ENCODE measurements at regions not wholly inside any gene's neighbourhood (a gene's known extent, or its start where the extent isn't known, plus 50 kb on each side); places are given as distances from the start of the nearest gene placed in this dataset.

DNA sequence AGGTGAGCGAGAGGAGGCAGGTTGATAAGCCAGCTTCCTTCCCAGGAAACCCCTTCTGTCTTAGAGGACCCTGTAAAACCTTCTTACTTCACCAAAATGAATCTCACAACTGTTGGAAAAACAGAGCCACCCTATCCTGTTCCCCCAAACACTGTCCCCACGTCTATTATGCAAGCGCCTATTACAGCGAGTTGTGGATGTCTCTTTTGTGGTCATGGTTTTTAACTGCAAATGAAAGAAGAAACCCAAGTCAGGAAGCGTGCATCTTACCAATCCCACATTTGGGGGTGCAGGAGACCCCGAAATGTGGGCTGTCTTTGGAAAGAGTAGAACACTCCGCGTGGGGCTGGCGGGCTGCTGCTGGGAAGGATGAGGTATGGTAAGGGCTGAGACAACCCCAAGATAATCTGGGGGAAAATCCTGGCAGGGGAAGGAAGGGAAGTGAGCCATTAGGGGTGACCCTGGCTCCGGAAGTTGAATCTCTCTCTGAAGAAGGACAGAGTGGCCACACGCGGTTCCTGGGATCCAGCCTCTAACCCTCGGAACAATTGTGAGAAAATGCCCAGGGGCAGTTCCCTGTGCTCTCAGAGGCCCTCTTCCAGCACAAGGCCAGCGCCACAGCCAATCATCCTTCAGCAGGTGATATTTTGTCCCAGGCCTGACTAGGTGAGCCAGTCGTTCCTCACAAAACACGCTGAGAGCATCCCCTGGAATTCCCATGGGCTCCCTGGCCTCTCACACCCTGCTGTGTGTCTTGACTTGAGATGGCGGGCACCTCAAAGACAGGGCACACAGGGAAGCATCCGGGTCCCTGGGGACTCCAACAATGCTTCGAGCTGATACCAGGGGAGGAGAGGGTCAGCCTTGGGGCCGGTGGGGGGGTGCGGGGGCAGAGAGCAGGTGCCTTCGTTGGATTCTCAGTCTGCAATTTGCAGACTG is 168.5 kb upstream of the IRF2BP2 start:
- DNase-seq: no peak

DNA sequence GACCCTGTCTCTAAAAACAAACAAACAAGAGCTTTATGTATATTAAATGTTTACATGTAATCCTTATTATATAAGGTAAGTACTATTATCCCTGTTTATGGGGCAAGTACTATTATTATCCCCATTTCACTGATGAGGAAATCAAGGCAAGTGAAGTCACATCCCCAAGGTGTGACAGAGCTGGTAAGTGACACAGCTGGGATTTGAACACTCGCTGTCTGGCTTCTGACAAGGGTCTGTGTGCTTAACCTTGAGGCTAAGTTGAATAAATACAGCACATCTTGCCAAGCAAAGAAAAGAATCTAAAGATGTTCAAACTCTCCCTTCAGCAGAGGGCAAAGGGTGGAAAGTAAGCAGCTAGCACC is 167.9 kb upstream of the IRF2BP2 start:
- no peak for DNase-seq

DNA sequence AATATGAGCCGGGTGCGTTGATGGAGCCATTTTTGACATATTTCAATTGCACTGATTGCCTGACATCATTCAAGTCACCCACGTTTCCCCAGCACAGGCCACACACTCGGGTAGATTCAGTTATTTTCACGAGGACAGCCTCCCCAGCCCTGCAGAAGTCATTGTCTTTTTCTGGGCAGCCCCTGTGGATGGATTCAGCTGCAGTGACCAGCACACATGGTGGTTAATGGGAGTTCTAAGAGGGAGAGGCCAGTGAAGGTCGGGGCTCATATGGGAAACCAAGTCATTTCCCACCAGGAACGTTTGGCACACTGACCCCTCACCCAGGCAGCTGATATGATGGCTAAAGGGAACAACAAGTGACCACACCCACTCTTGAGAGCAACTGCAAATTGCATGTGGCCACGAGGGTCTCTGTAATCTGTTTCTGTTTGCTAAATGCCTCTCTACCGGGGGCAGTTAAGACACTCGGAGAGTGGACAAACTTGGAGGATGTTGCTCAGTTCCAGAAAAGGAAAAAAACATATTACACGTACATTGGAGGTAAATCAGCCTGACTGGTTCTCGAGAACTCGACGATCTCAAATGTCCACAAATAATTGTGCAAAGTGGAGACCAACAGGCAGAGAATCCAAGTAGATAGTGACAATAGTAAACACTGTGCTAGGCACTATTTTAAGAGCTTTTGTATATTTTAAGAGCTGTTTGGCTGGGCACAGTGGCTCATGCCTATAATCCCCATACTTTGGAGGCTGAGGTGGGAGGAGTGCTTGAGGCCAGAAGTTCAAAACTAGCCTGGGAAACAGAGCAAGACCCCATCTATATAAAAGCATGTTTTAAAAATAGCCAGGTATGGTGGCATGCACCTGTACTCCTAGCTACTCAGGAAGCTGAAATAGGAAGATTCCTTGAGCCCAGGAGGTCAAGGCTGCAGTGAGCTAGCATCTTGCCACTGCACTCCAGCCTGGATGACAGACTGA is 167.2 kb upstream of the IRF2BP2 start:
- no peak for DNase-seq

DNA sequence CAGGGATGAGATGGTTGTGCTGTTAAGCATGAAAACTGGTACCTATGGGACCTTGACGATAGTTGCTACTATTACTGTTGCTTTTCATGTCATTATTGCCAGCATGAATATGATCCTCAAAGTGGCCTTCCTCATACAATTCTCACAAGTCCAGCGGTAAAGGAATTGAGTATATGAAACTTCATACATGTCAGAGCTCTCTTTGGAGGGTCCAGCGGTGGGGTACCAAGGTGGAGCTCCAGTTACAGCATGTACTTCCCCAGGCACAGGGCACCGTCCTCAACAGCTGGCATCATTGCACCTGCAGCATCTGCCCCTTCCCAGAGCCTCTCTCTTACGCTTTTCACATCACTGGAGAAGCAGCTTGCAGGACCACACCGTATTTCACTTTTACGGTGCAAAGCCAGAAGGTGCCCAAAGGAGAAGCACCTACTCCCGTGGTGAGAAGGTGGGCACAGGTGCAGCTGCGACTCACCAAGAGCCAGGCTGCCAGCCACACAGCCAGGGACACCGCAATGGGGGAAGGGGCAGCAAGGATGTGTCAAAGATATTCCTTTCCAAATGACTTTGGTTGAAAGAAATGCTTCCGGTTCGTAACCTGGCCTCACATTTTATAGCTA is 166.4 kb upstream of the IRF2BP2 start:
- DNase-seq: no peak

DNA sequence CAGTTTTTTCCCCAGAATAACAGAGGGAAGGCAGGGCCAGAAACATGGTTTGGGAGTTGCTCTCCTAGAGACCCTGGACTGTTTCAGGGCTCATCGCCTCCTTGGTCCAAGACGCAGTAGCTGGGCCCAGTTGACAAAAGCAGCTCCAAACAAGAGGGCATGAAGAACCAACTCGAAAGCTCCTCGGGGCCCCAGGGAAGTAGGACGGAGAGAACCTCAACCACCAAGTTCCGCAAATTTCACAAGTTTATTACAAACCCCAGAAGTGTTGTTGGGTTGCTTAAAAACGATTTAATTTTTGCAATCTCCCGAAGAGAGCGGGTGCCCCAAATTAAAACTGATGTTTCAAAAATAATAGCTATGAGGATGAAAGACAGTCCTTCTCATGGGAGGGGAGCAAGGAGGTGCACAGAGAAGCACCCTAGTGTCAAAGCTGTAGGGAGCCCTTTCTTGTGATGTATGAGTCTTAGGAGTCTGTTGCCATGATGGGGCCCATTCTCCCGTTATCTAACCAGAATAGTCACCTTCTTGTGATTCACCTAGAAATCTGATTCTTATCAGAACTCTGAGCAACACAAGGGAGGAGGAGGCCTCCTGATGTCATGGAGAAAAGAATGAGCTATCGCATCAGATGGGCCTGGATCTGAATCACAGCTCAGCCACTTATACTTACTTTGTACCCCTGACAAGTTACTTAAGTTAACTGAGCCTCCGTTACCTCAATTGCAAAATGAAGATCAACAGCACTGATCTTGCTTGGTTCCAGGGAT is 165.7 kb upstream of the IRF2BP2 start:
- DNase-seq: no peak

DNA sequence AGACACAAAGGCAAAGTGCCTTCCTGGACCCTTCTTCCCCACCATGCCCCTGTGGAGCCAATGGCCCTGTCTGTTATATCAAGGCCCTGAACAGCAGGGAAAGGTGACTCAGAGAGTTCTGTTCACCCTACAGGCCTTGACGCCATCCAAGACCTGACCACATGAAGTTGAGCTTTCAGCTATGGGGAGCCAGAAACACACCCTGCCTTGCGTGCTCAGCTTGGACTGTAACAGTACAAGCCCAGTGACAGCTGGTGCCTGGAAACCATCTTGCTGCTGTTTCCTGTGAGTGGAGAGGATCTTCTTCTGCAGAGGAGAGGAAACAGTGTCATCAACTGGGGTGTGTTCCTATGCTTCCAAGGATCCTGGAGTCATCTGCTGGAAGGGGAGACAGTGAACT is 165.0 kb upstream of the IRF2BP2 start:
- DNase-seq: no peak

DNA sequence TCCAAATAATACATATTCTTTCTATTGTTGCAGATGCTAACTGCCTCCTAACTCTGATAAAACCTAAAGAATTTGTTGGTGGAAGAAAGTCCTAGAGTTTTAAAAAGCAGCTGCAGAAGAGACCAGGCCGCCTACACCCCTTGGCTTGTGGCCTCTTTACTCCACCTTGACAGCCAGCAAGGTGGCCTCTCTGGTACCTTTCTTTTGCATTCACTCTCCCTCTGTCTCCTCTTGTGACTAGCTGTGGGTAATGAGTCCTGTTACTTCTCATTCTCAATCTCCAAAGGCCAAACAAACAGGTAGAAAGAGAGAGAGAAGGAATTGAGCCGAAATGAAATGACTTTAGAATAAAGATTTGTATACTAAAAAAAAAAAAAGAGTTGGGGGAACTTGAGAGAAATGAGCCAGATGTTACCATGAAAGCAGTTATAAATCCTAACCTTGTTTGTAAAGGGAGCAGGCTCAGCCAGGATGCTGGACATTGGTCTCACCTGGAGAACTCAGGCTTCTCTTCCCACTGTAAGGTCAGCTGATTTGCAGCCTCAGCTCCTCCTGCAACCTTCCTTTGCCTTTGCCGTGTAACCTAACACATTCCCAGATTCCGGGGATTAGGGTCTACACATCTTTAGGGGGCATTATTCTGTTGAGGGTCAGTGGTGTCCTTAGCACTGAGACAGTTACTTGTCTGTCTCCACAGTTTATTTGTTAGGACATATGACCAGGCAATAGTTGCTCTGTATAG is 164.1 kb upstream of the IRF2BP2 start:
- DNase-seq: no peak

DNA sequence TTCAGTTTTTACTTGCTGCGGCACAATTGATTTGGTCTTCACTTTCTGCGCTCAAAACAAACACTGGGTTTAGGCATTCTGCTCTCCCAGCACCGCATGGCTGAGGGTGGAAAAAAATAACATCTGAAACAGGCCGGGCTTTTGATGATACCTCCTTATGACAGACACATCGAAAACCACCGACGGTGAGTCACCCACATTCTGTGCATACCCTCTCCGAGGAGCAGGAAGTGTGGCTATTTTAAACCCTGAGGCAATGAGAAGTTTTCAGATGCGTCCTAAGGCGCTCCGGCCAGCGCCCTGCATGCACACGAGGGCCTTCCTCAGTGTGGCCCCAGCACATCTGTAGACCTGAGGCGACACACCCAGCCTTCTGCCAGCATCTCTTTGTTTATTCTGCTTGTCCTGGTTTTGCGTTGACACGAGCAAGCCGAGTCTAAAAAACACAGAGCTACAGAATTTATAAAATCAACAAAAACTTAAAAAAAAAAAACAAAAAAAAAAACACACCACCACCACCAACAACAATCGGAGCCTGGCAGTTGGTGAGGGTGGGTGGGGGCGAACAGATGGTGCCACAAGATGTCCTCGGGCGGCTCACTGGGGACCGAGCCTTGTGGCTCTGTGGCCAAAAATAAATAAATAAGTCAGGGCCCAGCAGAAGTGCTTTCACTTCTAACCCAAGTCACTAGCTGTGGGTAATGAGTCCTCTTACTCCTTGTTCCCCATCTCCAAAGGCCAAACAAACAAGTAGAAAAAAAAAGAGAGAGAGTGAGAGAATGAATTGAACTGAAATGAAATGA is 162.6 kb upstream of the IRF2BP2 start:
- DNase-seq: peak; percentile 38

DNA sequence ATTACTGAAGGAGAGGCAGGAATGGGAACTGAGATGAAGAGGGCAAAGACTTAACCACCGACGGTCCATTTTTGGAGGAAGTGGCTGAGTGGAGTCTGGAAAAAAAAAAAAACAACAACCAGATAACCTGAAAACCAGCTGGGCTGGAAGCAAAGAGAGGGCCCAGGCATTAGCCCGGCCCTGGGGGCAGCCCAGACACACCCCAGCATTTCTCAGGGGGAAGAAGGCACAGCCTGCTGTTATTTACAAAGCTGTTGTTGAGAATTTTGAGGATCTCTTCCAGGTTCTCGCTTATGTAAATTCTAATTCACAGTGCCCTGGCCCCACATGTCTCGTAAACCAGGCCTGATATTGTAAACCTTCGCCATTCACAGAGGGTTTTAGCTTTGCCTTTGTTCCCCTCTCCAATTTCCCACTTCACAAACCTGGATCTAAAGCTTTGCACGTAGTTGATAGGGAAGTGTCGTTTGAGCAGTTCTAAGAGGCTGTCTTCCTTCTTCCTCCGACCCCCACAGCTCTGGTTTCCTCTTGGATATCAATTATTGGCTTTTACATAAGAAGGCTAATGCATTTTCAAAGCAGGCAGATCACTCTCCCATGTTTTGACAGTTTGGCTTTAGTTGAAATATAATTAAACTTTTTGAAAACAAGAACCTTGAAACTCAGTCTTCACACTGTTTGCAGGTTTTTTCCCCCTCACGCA is 161.8 kb upstream of the IRF2BP2 start:
- DNase-seq: no peak

DNA sequence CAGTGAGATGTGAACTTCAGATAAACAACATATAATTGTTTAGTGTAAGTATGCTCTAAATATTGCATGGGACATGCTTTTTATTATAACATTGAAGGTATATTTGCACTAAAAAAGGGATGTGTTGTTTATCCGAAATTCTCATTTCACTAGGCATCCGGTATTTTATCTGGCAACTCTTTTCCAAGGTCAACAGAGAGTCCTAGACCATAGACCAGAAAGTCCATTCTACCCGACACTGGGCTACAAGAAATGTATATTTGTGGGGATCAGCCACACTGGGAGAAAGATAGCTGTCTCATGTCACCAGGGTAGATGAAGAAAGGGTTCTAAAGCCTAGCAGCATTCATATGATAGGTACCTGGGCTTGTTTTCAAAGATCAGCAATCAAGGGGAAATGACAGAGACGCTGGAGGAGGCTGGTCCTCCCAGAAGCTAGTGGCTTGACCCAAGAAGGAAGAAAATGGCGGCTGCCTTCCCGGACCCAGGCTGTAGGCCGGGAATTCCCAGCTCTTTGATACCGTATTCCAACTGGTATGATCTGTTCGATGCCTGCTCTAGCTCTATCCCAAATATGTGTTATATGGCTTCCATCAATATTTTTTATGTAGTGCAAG is 161.1 kb upstream of the IRF2BP2 start:
- no peak for DNase-seq

DNA sequence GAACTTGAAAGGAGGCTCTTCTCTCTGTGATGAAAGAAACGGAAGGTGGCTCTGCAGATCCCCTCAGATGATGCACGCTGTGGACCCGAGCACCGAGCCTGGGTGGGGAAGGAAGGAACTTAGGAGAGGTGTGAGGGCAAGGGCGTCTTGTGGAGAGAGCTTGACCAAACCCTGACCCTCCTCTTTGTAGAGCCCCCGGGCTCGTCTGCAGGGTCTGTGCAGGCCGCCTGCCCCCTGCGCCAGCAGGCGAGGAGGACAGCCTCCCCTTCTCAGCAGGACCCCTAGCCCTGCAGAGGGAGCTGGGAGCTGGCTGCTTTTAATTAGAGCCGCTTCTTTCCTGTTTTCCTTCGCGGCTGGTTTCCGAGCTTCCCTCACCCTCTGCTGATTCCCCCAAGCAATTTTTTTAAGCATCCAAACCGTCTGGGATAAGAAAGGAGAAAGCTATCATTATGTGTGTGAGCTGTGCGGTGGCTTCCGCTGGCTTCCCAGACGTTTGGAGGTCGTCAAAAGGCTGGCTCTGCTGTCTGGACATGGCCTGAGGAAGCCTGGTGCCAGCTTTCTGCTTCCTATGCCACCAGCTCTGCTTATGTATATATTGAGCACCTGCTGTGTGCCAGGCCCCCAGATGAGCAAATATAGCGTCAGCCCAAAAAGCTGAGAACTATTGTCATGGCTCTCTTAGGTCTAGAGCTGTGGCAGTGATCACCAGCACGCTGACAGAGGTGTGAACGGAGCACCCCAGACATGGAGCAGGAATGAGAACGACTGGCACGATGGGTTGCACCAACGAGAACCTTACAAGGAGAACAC is 160.2 kb upstream of the IRF2BP2 start:
- no peak for DNase-seq

DNA sequence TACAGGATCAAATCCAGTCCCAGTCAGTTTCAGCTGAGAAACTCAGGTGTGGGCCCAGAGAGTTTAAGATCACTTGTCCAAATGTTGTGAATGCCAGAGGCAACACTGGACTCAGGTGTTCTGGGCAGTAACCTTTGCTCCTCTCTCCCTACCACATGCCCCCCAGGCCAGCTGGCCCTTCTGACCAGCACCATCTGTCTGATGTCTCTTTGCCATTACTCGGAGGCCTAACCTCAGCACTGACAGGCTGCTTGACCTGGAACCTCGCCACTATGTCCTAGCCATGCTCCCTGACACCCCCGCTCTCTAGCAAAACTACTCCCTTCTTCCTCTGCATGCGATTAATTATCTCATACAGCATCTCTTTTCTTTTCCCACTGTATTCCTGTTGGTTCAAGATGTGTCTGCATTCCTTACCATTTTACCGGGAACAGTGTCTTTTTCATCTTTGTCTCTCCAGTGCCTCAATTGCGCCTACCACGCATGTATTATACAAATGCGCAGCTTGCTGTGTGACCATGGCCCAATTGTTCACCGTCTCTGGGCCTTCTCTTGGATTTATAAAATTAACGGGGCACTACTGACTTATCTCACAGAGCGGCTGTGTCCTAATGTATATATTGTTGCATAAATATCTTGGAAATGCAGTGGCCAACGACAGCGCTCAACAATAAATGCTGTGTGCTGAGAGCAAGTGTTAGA is 159.5 kb upstream of the IRF2BP2 start:
- DNase-seq: no peak

DNA sequence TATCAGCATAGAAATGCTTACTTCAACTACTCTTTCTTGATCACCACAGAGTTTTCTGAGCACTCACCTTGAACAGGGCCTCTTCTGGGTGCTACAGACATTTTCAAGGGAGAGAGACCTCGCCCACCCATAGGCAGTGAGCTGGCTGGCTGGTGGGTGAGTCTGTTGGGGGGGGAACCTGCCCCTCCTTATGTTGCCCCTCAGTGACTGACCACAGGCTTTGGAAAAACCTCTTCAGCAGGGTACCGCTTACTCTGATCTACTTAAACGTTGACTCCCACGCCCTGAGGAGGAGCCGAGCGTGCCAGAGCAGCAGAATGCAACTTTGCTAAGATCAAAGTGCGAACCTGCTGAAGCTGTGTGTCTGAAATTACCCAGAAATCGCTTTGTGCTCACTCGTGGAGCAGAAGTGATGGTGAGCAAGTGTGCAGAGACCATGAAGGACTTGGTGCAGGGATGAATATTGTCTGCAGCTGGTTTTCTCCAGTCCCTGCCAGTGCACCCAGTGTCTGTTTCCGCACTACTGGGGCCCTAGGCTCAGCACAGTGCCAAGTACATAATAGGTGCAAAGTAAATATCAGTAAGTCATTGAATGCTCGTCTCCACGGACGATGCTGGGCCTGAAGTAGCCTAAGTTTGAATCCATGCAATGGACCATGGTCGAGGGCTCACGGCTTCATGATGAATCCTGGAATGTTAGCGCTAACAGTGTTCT is 158.7 kb upstream of the IRF2BP2 start:
- DNase-seq: peak; percentile 51

DNA sequence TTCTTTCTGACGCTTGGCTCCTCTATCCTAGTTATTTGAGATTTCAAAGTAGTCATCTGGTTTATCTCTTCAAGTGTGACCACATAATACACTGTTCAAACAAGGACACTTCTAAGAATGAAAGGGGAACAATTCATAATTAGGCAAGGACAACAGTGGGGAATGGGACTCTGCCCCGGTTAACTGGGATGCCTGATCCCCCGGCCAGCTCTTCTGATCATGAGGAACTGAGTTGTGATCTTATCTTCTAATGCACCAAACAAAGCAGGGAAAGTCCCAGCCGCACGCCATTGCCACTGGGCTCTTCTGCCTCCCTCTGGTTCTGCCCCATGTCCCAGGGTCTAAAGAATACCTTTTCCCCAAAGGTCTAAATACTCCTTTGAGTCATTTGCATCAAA is 158.2 kb upstream of the IRF2BP2 start:
- DNase-seq: no peak

DNA sequence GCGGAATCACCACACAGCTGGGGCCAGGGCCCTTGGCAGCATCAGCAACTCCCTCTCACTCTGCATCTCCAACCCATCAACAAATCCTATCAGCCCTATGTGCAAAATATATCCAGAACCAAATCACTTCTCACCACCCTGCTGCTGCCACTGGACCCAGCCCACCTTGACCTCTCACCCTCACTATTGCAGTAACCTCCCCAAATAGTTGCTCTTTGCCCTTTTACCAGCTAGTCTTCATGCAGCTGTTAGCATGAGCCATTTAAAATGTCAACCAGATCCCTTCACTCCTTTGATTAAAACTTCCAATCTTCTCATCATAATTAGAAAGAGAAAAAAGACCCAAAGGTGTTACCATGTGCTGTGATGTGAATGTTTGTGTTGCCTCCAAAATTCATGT is 155.7 kb upstream of the IRF2BP2 start:
- DNase-seq: no peak

DNA sequence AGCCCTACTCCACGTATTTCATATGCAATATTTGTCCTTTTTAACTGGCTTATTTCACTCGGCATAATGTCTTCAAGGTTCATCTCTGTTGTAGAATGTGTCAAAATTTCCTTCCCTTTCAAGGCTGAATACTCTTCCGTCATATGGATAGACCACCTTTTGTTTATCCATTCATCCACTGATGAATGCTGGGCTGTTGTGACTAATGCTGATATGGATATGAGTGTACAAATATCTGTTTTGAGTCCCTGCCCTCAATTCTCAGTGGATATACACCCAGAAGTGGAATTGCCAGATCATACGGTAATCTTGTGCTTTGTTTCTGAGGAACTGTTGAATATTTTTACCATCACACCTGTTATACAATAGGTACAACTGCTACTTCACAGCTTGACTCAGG is 155.2 kb upstream of the IRF2BP2 start:
- DNase-seq: no peak

DNA sequence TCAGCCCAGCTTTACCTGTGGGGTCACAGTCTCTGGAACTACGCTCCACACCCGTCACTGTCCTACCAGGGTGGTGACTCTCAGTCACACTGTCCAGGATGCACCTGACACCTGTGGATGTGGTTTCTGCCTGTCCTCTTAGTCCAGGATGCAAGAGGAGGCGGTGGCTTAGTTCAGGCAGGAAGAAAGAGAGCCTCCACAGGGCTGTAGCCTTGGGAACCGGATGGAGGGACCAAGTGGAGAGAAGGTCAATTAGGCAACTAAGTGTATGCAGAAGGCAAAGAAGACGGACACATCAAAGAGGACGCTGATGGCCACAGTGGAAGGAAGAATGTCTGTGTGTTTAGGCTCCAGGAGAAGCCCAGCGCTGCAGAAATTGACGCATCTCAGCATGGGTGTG is 153.9 kb upstream of the IRF2BP2 start:
- DNase-seq: no peak

Measured in renal pelvis (tissue), 1 donor.